ENCODE measurements at regions not wholly inside any gene's neighbourhood (a gene's known extent, or its start where the extent isn't known, plus 50 kb on each side); places are given as distances from the start of the nearest gene placed in this dataset.

GRCh38 chr15:94855409-94856266, 624.3 kb downstream of the MCTP2 start:
- intact Hi-C loops (cut with DNase I) = no loop called here
- 90 to 94% (median 94%) methylated on average over 32 to 49 of the region's 49 CpGs for whole genome bisulfite sequencing, 4 donors
- no peak for DNase-seq

GRCh38 chr15:94856267-94856854, 625.0 kb downstream of the MCTP2 start:
- whole genome bisulfite sequencing, 4 donors = 80 to 92% (median 83%) methylated on average over 34 to 50 of the region's 50 CpGs
- TF ChIP-seq CTCF (IDR thresholded peaks at IDR 0.05) (no peak), POLR2A (IDR thresholded peaks at IDR 0.05) (no peak)
- intact Hi-C loops (cut with DNase I) = no loop called here

More at GRCh38 chr15:94855409-94856266, 624.3 kb downstream of the MCTP2 start:
- Histone ChIP-seq H3K27me3 (no peaks in the 10 kb centered on the region), H3K9me3 (replicated peaks in 1 of 3) (no peaks in the 10 kb centered on the region), H3K4me3 (no peak overlapping the region), H3K4me1 (replicated peaks in 1 of 2) (no peaks in the 10 kb centered on the region), H3K27ac (no peak overlapping the region), H3K36me3 (replicated peaks in 1 of 2) (no peaks in the 10 kb centered on the region)
- TF ChIP-seq CTCF (IDR thresholded peaks at IDR 0.05) (no peak), POLR2A (IDR thresholded peaks at IDR 0.05) (no peak)

GRCh38 chr15:94857466-94857865, 626.1 kb downstream of the MCTP2 start:
- intact Hi-C loops (cut with DNase I) = no loop called here
- Histone ChIP-seq H3K36me3 (replicated peaks in 1 of 2) (no peaks in the 10 kb centered on the region), H3K4me3 (no peak overlapping the region), H3K4me1 (replicated peaks in 1 of 2) (no peaks in the 10 kb centered on the region), H3K27me3 (no peaks in the 10 kb centered on the region), H3K9me3 (replicated peaks in 1 of 3) (no peaks in the 10 kb centered on the region), H3K27ac (no peak overlapping the region)
- no peak for TF ChIP-seq POLR2A (IDR thresholded peaks at IDR 0.05)
- 85 to 98% (median 92%) methylated on average over 4 of the region's 4 CpGs for WGBS, 4 donors
- no peak for DNase-seq

More at GRCh38 chr15:94856267-94856854, 625.0 kb downstream of the MCTP2 start:
- Histone ChIP-seq H3K27me3 (no peaks in the 10 kb centered on the region), H3K36me3 (replicated peaks in 1 of 2) (no peaks in the 10 kb centered on the region), H3K4me3 (no peak overlapping the region), H3K27ac (no peak overlapping the region), H3K4me1 (replicated peaks in 1 of 2) (no peaks in the 10 kb centered on the region), H3K9me3 (replicated peaks in 1 of 3) (no peaks in the 10 kb centered on the region)
- no peak for DNase-seq

- intact Hi-C loops (cut with DNase I) = no loop called here
- Histone ChIP-seq H3K27ac (no peak overlapping the region), H3K4me1 (replicated peaks in 1 of 2) (no peaks in the 10 kb centered on the region), H3K9me3 (replicated peaks in 1 of 3) (no peaks in the 10 kb centered on the region), H3K4me3 (no peak overlapping the region), H3K36me3 (replicated peaks in 1 of 2) (no peaks in the 10 kb centered on the region), H3K27me3 (no peaks in the 10 kb centered on the region)
- 48 to 59% (median 53%) methylated on average over 4 to 5 of the region's 5 CpGs for WGBS, 4 donors
- TF ChIP-seq POLR2A (IDR thresholded peaks at IDR 0.05) (no peak), CTCF (IDR thresholded peaks at IDR 0.05) (no peak)
- no peak for DNase-seq
Measured at GRCh38 chr15:94858011-94858410, 626.6 kb downstream of the MCTP2 start.
